Spleen (tissue), 11 donors: ENCODE measurements at regions not wholly inside any gene's neighbourhood (a gene's known extent, or its start where the extent isn't known, plus 50 kb on each side); places are given as distances from the start of the nearest gene placed in this dataset.

Experiments used
- DNase-seq: peaks from one replicate; pipeline ENCODE4 v3.0.0-alpha.2; 2020
- H3K27ac ChIP-seq, 8 donors: fragments of 200-600 bp; sonication (generic) in 7 of 8; 1 replicate in 4 of 8; 2 replicates in 4 of 8; pipeline versions ENCODE4 v1.5.0 to v1.8.0; 2016 to 2021; ENCODE audit warnings: inconsistent platforms in 4 of 8, mild to moderate bottlenecking in 4 of 8, moderate library complexity in 1 of 8
- H3K27me3 ChIP-seq, 7 donors: fragments of 200-600 bp; sonication (generic) in 6 of 7; replicated peaks in 1 of 7; 1 replicate in 4 of 7; 2 replicates in 3 of 7; pipeline versions ENCODE4 v1.5.0 to v1.8.0; 2016 to 2021; ENCODE audit warnings: inconsistent platforms in 3 of 7, mild to moderate bottlenecking in 1 of 7
- H3K36me3 ChIP-seq, 6 donors: fragments of 200-600 bp; sonication (generic) in 5 of 6; 1 replicate in 4 of 6; 2 replicates in 2 of 6; pipeline versions ENCODE4 v1.5.0 to v1.8.0; 2016 to 2021; ENCODE audit warnings: inconsistent platforms in 2 of 6
- H3K4me1 ChIP-seq, 6 donors: fragments of 200-600 bp; sonication (generic) in 5 of 6; 1 replicate in 3 of 6; 2 replicates in 3 of 6; pipeline versions ENCODE4 v1.5.0 to v1.8.0; 2016 to 2021; ENCODE audit warnings: inconsistent platforms in 3 of 6
- H3K4me3 ChIP-seq, 8 donors: fragments of 200-600 bp; sonication (generic) in 7 of 8; 1 replicate in 4 of 8; 2 replicates in 4 of 8; pipeline versions ENCODE4 v1.5.0 to v1.8.0; 2016 to 2021; ENCODE audit warnings: inconsistent platforms in 4 of 8, mild to moderate bottlenecking in 4 of 8, moderate library complexity in 2 of 8
- H3K9me3 ChIP-seq, 8 donors: fragments of 200-600 bp; sonication (generic) in 7 of 8; 1 replicate in 4 of 8; 2 replicates in 4 of 8; pipeline versions ENCODE4 v1.5.0 to v1.8.0; 2016 to 2021; ENCODE audit warnings: inconsistent platforms in 4 of 8
- POLR2A ChIP-seq, 3 donors: fragments of 450-650 bp; IDR thresholded peaks; one replicate each; pipeline ENCODE4 v1.5.1; 2017; ENCODE audit warnings: antibody characterized with exemption in 3 of 3, mild to moderate bottlenecking in 1 of 3
- POLR2AphosphoS5 ChIP-seq, 3 donors: sonication (generic); formaldehyde crosslinking; IDR thresholded peaks; one replicate each; pipeline ENCODE4 v1.5.1; 2017; ENCODE audit warnings: antibody characterized with exemption in 3 of 3
- WGBS, 5 donors: extraction: QIAGEN DNeasy Blood & Tissue Kit in 3 of 5; methylation state at CpG; one replicate each; pipeline versions ENCODE4 v1.1.5 to v1.1.7; 2013 to 2018; 5-methylcytosine and 5-hydroxymethylcytosine counted together
- intact Hi-C: fragments of 100-400 bp; cut with DNase I; formaldehyde crosslinking; loops from one replicate; pipeline ENCODE4 v1.15.0; 2023; ENCODE audit warnings: low total_unique reads
- TF ChIP-seq, protein P1 (sequence below), 11 experiments: fragments of 200-600 bp in 7 of 11; fragments of 450-650 bp in 4 of 11; sonication (generic) in 4 of 11; IDR thresholded peaks in 8 of 11; conservative IDR thresholded peaks in 3 of 11; 1 replicate in 7 of 11; 2 replicates in 4 of 11; pipeline versions ENCODE4 v1.4.0 to v1.8.0; 2016 to 2021; ENCODE audit warnings: antibody characterized with exemption in 11 of 11, inconsistent platforms in 4 of 11, mild to moderate bottlenecking in 1 of 11
- donor health status: healthy with polysubstance abuse.
- donor health status: DM: no; HTN: no; CAD: no; lungs with moderate emphysema.
- donor health status: DM: no; HTN: no; CAD: no.
- donor health status: Bipolar disorder and iron deficiency.
- donor health status: healthy.
- donor health status: DM: no; HTN: no; CAD: no.
- donor health status: DM: yes; HTN: yes; CAD: no.

GRCh38 chr9:95729669-95730368, 145.7 kb upstream of the ERCC6L2 start:
- H3K9me3 ChIP-seq = peaks cover 0 to 13% (median 1%) of the 10 kb centered on the region in 8 donors
- intact Hi-C loops = no loop called here
- no peaks in the 10 kb centered on the region for H3K36me3 ChIP-seq
- TF ChIP-seq POLR2A (IDR thresholded peaks at IDR 0.05) (no peak), POLR2AphosphoS5 (IDR thresholded peaks at IDR 0.05) (no peak)
- TF ChIP-seq, protein P1, sequence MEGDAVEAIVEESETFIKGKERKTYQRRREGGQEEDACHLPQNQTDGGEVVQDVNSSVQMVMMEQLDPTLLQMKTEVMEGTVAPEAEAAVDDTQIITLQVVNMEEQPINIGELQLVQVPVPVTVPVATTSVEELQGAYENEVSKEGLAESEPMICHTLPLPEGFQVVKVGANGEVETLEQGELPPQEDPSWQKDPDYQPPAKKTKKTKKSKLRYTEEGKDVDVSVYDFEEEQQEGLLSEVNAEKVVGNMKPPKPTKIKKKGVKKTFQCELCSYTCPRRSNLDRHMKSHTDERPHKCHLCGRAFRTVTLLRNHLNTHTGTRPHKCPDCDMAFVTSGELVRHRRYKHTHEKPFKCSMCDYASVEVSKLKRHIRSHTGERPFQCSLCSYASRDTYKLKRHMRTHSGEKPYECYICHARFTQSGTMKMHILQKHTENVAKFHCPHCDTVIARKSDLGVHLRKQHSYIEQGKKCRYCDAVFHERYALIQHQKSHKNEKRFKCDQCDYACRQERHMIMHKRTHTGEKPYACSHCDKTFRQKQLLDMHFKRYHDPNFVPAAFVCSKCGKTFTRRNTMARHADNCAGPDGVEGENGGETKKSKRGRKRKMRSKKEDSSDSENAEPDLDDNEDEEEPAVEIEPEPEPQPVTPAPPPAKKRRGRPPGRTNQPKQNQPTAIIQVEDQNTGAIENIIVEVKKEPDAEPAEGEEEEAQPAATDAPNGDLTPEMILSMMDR (IDR thresholded peaks at IDR 0.05 in 8 of 11, conservative IDR thresholded peaks at IDR 0.05 in 3 of 11) = no peak
- 85 to 89% (median 86%) methylated on average over 5 of the region's 5 CpGs for WGBS, 5 donors
- H3K4me1 ChIP-seq = peaks cover 0 to 10% (median 5%) of the 10 kb centered on the region in 6 donors
- H3K27ac ChIP-seq = no peak overlapping the region
- no peak for DNase-seq
- H3K4me3 ChIP-seq = no peak overlapping the region
- no peaks in the 10 kb centered on the region for H3K27me3 ChIP-seq

DNA sequence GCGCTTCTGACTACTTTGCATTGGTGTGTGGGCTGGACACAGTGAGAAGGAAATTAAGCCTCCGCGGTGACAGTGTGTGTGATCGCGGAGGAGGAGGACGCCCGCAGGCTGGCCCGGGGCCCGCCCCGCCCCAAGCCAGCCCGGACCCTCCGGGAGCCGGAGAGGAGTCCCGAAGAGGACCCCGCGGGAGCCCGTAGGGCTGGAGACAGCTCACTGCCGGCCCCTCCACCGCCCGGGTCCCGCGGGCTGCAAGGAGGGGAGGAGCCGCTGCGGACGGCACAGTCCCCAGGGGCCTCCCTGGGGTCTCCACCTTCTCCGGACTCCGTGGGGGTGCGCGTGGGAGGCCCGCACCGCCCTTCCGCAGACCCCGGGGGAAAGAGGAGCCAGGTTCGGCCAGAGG, 146.4 kb upstream of the ERCC6L2 start:
- Histone ChIP-seq H3K9me3 (peaks cover 0 to 13% (median 1%) of the 10 kb centered on the region in 8 donors), H3K27me3 (no peaks in the 10 kb centered on the region), H3K4me3 (no peak overlapping the region), H3K27ac (no peak overlapping the region), H3K4me1 (peaks cover 0 to 15% (median 11%) of the 10 kb centered on the region in 6 donors), H3K36me3 (no peaks in the 10 kb centered on the region)
- TF ChIP-seq, protein P1 (IDR thresholded peaks at IDR 0.05 in 8 of 11, conservative IDR thresholded peaks at IDR 0.05 in 3 of 11) = no peak
- TF ChIP-seq POLR2A (IDR thresholded peaks at IDR 0.05) (no peak), POLR2AphosphoS5 (IDR thresholded peaks at IDR 0.05) (no peak)
- 78 to 92% (median 91%) methylated on average over 17 to 34 of the region's 34 CpGs for WGBS, 5 donors
- DNase-seq = no peak
- intact Hi-C loops = no loop called here

DNA sequence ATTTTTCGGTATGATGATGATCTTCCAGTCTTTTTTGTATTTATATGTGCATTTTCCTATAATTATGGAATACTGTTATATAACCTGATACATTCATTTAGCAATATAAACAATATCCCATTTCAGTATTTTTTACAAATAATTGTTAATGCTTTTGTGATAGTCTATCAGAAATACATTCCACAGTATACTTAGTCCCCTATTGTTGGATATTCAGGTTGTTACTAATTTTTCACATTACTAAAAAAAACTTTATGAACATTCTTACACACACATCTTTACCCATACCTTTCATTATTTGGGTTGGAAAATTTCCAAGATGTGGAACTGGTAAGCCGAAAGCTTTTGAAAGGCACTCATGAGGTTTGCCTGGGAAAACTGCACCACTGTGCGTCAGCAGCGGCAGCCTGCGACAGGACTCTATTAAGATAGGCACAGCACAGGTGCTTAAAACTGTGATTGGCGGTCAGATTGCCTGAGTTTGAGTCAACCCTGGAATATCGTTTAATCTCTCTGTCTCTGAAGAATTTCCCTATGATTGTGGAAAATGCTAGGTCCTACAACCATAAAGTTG, 147.5 kb upstream of the ERCC6L2 start:
- peaks cover 0 to 13% (median 1%) of the 10 kb centered on the region in 8 donors for H3K9me3 ChIP-seq
- peaks cover 0 to 19% (median 13%) of the 10 kb centered on the region in 6 donors for H3K4me1 ChIP-seq
- intact Hi-C loops = no loop called here
- H3K27ac ChIP-seq = no peak overlapping the region
- H3K4me3 ChIP-seq = no peak overlapping the region
- H3K27me3 ChIP-seq = no peaks in the 10 kb centered on the region
- TF ChIP-seq POLR2A (IDR thresholded peaks at IDR 0.05) (no peak), POLR2AphosphoS5 (IDR thresholded peaks at IDR 0.05) (no peak)
- TF ChIP-seq, protein P1 (IDR thresholded peaks at IDR 0.05 in 8 of 11, conservative IDR thresholded peaks at IDR 0.05 in 3 of 11) = no peak
- DNase-seq = no peak
- no peaks in the 10 kb centered on the region for H3K36me3 ChIP-seq
- WGBS, 5 donors = 92 to 98% (median 96%) methylated on average over 7 of the region's 7 CpGs

DNA sequence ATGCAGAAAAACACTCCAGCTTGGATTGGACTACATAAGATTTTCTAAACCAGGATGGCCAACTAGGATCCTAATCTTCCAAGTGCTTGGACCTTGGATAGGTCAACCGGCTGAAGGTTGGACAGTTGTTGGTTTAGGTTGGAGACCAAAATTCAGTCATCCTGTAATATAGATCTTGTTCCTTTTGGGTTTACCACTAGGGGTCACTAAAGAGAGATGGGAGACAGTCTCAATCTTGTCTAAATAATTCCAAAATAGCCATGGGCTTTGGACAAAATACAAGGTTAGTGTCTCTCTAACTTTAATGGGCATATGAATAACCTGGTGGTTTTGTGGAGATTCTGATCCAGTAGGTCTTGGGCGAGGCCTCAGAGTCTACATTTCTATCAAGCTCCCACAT, 148.7 kb upstream of the ERCC6L2 start:
- Histone ChIP-seq H3K4me3 (no peak overlapping the region), H3K36me3 (no peaks in the 10 kb centered on the region), H3K27me3 (no peaks in the 10 kb centered on the region), H3K4me1 (peaks cover 0 to 19% (median 13%) of the 10 kb centered on the region in 6 donors), H3K27ac (no peak overlapping the region), H3K9me3 (peaks cover 0 to 13% (median 1%) of the 10 kb centered on the region in 8 donors)
- TF ChIP-seq, protein P1 (IDR thresholded peaks at IDR 0.05 in 8 of 11, conservative IDR thresholded peaks at IDR 0.05 in 3 of 11) = peak in 10 of 11 experiments; percentile 22 to 64 (median 56)
- TF ChIP-seq POLR2AphosphoS5 (IDR thresholded peaks at IDR 0.05) = no peak
- intact Hi-C loops = no loop called here
- DNase-seq = no peak
- 60 to 73% (median 63%) methylated on average over 2 of the region's 2 CpGs for whole genome bisulfite sequencing, 5 donors
